RWPE2 (cell line): ENCODE measurements at regions not wholly inside any gene's neighbourhood (a gene's known extent, or its start where the extent isn't known, plus 50 kb on each side); places are given as distances from the start of the nearest gene placed in this dataset.
"Not testable (repeated sequence)": the region's sequence is repeated elsewhere in the genome, so short reads cannot be mapped to it uniquely, and the experiment has no call there.

ENCODE experiments used
- ATAC-seq: fragments of 200-7000 bp; cut with Tn5 transposase; 3 replicates; pipeline ENCODE4 v1.9.1; 2021; ENCODE audit warnings: low read depth
- DNase-seq: peaks from one replicate; pipeline ENCODE4 v3.0.0-alpha.2; 2020; ENCODE audit warnings: low spot score
- H3K27ac ChIP-seq: fragments of 450-650 bp; 2 replicates; pipeline ENCODE4 v1.5.1; 2017; ENCODE audit warnings: mild to moderate bottlenecking; ENCODE audit not compliant: poor library complexity, severe bottlenecking
- H3K27me3 ChIP-seq: fragments of 250-450 bp; sonication (Bioruptor Pico); 2 replicates; pipeline ENCODE4 v1.5.1; 2021; ENCODE audit warnings: mild to moderate bottlenecking, moderate library complexity; ENCODE audit not compliant: insufficient read depth, poor library complexity, severe bottlenecking
- H3K36me3 ChIP-seq: fragments of 250-450 bp; sonication (Bioruptor Pico); 2 replicates; pipeline ENCODE4 v1.5.1; 2020; ENCODE audit warnings: low read depth, mild to moderate bottlenecking, moderate library complexity
- H3K4me1 ChIP-seq: fragments of 250-450 bp; sonication (Bioruptor Pico); 2 replicates; pipeline ENCODE4 v1.5.1; 2021; ENCODE audit warnings: mild to moderate bottlenecking, moderate library complexity; ENCODE audit not compliant: insufficient read depth, poor library complexity, severe bottlenecking
- H3K4me3 ChIP-seq: fragments of 250-450 bp; sonication (Bioruptor Pico); 2 replicates; pipeline ENCODE4 v1.5.1; 2021; ENCODE audit warnings: mild to moderate bottlenecking, moderate library complexity; ENCODE audit not compliant: severe bottlenecking
- H3K9me3 ChIP-seq: fragments of 250-450 bp; sonication (Bioruptor Pico); 2 replicates; pipeline ENCODE4 v1.5.1; 2021; ENCODE audit warnings: mild to moderate bottlenecking, moderate library complexity; ENCODE audit not compliant: severe bottlenecking
- TF ChIP-seq, protein P1 (sequence below): fragments of 450-650 bp; IDR thresholded peaks from one replicate; pipeline ENCODE4 v1.5.1; 2017; ENCODE audit warnings: mild to moderate bottlenecking, moderate library complexity; ENCODE audit not compliant: poor library complexity, severe bottlenecking

DNA sequence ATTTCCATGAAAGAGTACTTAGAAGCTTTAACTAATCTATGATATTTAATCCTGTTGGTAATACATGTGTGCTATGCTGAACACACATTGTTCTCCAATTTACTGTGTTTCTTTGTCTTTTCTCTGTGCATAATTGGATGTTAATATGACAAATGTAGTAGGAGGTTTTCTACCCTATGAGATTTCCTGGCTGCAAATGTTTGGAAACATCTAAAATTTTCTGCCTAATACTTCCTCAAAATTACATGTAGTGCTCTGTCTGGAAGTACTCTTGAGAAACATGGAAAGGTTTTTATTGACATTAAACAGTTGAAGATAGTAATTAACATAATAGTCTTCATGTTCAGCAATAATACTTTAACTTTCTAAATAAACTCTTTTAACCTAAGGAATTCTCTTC is 213.0 kb downstream of the KITLG start:
- TF ChIP-seq, protein P1, sequence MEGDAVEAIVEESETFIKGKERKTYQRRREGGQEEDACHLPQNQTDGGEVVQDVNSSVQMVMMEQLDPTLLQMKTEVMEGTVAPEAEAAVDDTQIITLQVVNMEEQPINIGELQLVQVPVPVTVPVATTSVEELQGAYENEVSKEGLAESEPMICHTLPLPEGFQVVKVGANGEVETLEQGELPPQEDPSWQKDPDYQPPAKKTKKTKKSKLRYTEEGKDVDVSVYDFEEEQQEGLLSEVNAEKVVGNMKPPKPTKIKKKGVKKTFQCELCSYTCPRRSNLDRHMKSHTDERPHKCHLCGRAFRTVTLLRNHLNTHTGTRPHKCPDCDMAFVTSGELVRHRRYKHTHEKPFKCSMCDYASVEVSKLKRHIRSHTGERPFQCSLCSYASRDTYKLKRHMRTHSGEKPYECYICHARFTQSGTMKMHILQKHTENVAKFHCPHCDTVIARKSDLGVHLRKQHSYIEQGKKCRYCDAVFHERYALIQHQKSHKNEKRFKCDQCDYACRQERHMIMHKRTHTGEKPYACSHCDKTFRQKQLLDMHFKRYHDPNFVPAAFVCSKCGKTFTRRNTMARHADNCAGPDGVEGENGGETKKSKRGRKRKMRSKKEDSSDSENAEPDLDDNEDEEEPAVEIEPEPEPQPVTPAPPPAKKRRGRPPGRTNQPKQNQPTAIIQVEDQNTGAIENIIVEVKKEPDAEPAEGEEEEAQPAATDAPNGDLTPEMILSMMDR: no peak
- ATAC-seq: no peak

DNA sequence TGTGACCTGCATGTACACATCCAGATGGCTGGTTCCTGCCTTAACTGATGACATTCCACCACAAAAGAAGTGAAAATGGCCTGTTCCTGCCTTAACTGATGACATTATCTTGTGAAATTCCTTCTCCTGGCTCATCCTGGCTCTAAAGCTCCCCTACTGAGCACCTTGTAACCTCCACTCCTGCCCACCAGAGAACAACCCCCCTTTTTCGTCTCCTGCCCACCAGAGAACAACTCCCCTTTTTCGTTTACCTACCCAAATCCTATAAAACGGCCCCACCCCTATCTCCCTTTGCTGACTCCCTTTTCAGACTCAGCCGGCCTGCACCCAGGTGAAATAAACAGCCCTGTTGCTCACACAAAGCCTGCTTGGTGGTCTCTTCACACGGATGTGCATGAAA is 212.2 kb downstream of the KITLG start:
- ATAC-seq, H3K9me3 ChIP-seq, H3K4me1 ChIP-seq, H3K27ac ChIP-seq, H3K36me3 ChIP-seq, H3K27me3 ChIP-seq, H3K4me3 ChIP-seq, DNase-seq: not testable (repeated sequence)

More for the DNA sequence above, 213.0 kb downstream of the KITLG start:
- Histone ChIP-seq H3K9me3 (peaks cover 2% of the 10 kb centered on the region), H3K4me1 (peaks cover 7% of the 10 kb centered on the region), H3K36me3 (no peaks in the 10 kb centered on the region), H3K4me3 (no peak overlapping the region), H3K27me3 (no peaks in the 10 kb centered on the region), H3K27ac (no peak overlapping the region)
- no peak for DNase-seq

DNA sequence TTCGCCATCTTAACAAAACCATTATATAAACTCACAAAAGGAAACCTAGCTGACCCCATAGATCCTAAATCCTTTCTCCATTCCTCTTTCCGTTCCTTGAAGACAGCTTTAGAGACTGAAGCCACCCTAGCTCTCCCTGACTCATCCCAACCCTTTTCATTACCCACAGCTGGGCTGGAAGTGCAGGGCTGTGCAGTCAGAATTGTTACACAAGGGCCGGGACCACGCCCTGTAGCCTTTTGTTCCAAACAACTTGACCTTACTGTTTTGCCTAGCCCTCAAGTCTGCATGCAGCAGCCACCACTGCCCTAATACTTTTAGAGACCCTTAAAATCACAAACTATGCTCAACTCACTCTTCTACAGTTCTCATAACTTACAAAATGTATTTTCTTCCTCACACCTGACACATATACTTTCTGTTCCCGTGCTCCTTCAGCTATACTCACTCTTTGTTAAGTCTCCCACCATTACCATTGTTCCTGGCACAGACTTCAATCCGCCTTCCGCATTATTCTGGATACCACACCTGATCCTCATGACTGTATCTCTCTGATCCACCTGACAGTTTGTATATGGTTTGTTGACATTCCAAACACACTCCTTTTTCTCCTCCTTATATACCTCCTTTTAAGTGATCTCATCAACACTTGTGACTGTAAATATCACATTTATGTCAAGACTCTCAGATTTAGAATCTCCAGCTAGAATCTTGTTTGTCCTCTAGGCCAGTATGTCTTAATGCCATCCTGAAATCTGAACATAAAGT is 208.7 kb downstream of the KITLG start:
- peaks cover 2% of the 10 kb centered on the region for H3K9me3 ChIP-seq
- H3K4me3 ChIP-seq: no peak overlapping the region
- no peaks in the 10 kb centered on the region for H3K27me3 ChIP-seq
- TF ChIP-seq, protein P1: no peak
- DNase-seq (no peak), ATAC-seq (no peak)
- peaks cover 6% of the 10 kb centered on the region for H3K4me1 ChIP-seq
- no peak overlapping the region for H3K27ac ChIP-seq
- no peaks in the 10 kb centered on the region for H3K36me3 ChIP-seq

DNA sequence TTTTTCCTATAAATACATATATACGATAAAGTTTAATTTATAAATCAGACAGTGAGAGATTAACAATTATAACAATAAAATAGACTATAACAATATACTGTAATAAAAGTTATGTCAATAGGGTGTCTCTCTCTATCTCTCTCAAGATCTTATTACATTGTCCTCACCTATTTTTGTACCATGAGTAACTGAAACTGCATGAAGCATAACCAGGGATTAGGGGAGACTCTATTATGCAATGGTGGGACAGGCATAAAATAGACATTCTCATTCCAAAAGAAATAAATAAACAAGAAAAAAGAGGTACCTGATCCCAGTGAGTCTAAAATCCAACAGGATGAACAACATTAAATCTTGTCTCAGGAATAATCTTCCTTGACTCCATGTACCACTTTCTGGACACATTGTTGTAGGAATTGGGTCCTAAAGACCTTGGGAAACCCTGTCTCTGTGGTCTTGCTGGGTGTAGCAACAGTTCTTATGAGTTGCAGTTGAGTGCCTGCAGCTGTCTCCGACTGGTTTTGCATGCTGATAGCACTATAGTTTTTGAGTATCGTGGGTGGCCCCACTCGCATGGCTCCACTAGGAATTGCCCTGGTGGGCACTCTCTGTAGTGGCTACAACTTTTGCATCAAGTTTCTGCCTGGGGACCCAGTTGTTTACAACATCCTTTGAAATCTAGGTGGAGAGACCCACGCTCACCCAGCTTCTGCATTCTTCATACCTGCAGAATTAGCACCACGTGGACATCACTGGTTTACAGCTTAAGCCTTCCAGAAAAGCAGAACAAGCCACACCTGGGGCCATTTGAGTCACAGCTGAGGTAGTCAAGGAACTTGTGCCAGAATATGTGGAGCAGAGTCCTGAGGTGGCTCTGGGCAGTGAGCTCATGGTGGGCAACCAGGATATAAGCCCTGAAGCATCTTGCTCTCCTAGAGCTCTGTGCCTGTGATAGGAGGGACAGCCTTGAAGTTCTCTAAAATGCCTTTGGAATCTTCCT is 204.7 kb downstream of the KITLG start:
- H3K4me3 ChIP-seq: no peak overlapping the region
- H3K27me3 ChIP-seq: no peaks in the 10 kb centered on the region
- H3K27ac ChIP-seq: no peak overlapping the region
- no peaks in the 10 kb centered on the region for H3K36me3 ChIP-seq
- peaks cover 6% of the 10 kb centered on the region for H3K4me1 ChIP-seq
- no peak for DNase-seq
- no peaks in the 10 kb centered on the region for H3K9me3 ChIP-seq
- TF ChIP-seq, protein P1: no peak
- ATAC-seq: peak; percentile 40; the same call in 1 of the 3 replicates

DNA sequence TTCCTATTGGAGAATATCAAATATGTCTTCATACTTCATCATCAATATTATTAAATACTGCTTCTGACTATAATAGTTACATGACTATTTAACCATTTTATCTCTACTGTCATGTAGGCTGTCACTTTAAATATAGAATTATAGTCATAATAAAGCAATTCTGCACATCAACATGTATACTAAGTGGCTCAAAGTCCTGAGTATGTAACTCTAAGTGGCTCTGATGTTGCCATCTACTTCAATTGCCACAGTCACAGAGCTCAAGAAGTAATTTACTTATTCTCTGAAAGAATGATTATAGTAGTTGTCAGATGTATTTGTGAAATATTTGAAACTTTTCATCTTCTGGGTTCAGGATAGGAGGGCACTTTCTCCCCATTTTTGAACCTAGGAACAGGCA is 202.3 kb downstream of the KITLG start:
- Histone ChIP-seq H3K4me1 (peaks cover 6% of the 10 kb centered on the region), H3K27me3 (no peaks in the 10 kb centered on the region), H3K9me3 (no peaks in the 10 kb centered on the region), H3K27ac (no peak overlapping the region), H3K4me3 (no peak overlapping the region), H3K36me3 (no peaks in the 10 kb centered on the region)
- TF ChIP-seq, protein P1: no peak
- DNase-seq (no peak), ATAC-seq (no peak)
